ENCODE measurements at regions not wholly inside any gene's neighbourhood (a gene's known extent, or its start where the extent isn't known, plus 50 kb on each side); places are given as distances from the start of the nearest gene placed in this dataset.

DNA sequence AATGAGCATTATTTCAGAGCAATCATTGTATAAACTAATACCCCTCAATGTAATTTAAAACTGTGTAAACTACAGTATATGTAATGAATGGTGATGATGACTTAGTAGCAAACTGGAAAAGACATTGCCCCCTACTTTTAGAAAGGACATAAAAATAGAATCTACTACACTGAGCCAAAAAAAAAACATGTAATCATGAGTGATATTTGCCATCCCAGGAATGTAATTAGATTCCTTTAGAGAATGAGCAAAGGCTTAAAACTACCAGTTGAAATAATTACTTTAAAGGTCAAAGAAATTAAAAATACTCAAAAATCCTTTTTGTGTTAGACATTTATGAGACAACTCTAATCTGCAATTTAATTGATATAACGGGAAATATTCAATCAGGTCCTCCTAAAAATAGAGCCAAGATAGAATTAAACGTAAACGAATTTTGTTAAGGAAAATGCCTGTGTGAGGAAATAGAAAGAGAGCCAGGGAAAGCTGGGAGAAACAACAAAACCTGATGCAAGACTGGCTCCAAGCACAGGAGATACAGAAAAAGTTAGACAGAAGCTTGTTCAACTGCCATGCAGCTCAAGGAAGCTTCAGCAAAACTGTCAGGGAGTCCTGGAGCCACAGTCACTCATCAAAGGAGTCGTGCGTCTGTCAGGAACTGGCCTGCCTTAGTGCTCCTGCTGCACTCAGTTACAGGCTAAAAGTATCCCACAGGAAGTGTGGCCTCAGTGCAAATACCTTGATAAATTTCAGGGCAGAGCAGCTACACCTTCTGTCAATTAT, 655.7 kb upstream of the INTU start:
- peak overlapping the region; percentile 40 for H3K27ac ChIP-seq
- peak; percentile 36 for DNase-seq
- TF ChIP-seq EZH2 (IDR thresholded peaks at IDR 0.05; ENCODE audit: insufficient read depth, poor library complexity, severe bottlenecking) (no peak), EZH2phosphoT487 (IDR thresholded peaks at IDR 0.05; ENCODE audit: insufficient read depth, low read depth) (no peak)
- peak overlapping the region; percentile 36; the same call in 1 of the 2 replicates for H3K9ac ChIP-seq
- H3K4me1 ChIP-seq (ENCODE audit: insufficient read depth) = peaks cover 18% of the 10 kb centered on the region
- H3K4me2 ChIP-seq (ENCODE audit: unreplicated experiment) = peak overlapping the region; percentile 64
- H3K4me3 ChIP-seq = no peak overlapping the region
- no peaks in the 10 kb centered on the region for H3K79me2 ChIP-seq (ENCODE audit: insufficient read depth)
- in situ Hi-C loops (cut with MboI) = no loop called here
- H3K27me3 ChIP-seq (replicated peaks; ENCODE audit: insufficient read depth) = no peaks in the 10 kb centered on the region
- peak overlapping the region; percentile 91 for H2AFZ ChIP-seq
- peaks cover 11% of the 10 kb centered on the region; the same call in 1 of the 2 replicates for H3F3A ChIP-seq (ENCODE audit: insufficient read depth)
- 9 to 28% methylated on average over 5 of the region's 5 CpGs for WGBS, 2 experiments (ENCODE audit: low coverage in 1 of 2, low lambda C conversion rate in 2 of 2, missing lambda C conversion rate in 2 of 2)
- H4K20me1 ChIP-seq (ENCODE audit: insufficient read depth) = no peaks in the 10 kb centered on the region
- H3K9me2 ChIP-seq (ENCODE audit: insufficient read depth) = no peaks in the 10 kb centered on the region
- no peaks in the 10 kb centered on the region for H3K36me3 ChIP-seq (ENCODE audit: low read depth)
- no peaks in the 10 kb centered on the region for H3K9me3 ChIP-seq (ENCODE audit: low read depth)

DNA sequence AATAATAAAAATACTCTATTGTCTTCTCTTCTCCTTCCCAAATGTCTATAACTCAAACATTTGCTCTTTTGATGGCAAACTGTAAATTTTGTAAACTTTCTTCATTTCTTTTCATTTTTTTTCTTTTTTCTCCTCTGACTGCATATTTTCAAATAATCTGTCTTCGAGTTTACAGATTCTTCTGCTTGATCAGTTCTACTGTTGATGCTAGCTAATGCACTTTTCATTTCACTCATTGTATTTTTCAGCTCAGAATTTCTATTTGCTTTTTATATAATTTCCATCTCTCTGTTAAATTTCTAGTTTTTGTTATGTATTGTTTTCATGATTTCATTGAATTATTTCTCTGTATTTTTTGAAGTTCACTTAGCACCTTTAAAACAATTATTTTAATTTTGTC, 646.8 kb upstream of the INTU start:
- Histone ChIP-seq H3K9ac (no peak overlapping the region), H3F3A (ENCODE audit: insufficient read depth) (peaks cover 9% of the 10 kb centered on the region; the same call in 1 of the 2 replicates), H4K20me1 (ENCODE audit: insufficient read depth) (no peaks in the 10 kb centered on the region), H3K9me2 (ENCODE audit: insufficient read depth) (no peaks in the 10 kb centered on the region), H3K27ac (no peak overlapping the region), H3K36me3 (ENCODE audit: low read depth) (no peaks in the 10 kb centered on the region), H3K4me1 (ENCODE audit: insufficient read depth) (no peaks in the 10 kb centered on the region), H3K4me2 (ENCODE audit: unreplicated experiment) (no peak overlapping the region), H2AFZ (no peak overlapping the region), H3K4me3 (no peak overlapping the region), H3K9me3 (ENCODE audit: low read depth) (no peaks in the 10 kb centered on the region), H3K79me2 (ENCODE audit: insufficient read depth) (no peaks in the 10 kb centered on the region), H3K27me3 (replicated peaks; ENCODE audit: insufficient read depth) (no peaks in the 10 kb centered on the region)
- WGBS, 2 experiments (ENCODE audit: low coverage in 1 of 2, low lambda C conversion rate in 2 of 2, missing lambda C conversion rate in 2 of 2) = 90 to 95% methylated on average over 1 of the region's 1 CpG
- in situ Hi-C loops (cut with MboI) = no loop called here
- DNase-seq = no peak
- TF ChIP-seq EZH2 (IDR thresholded peaks at IDR 0.05; ENCODE audit: insufficient read depth, poor library complexity, severe bottlenecking) (no peak), EZH2phosphoT487 (IDR thresholded peaks at IDR 0.05; ENCODE audit: insufficient read depth, low read depth) (no peak)

DNA sequence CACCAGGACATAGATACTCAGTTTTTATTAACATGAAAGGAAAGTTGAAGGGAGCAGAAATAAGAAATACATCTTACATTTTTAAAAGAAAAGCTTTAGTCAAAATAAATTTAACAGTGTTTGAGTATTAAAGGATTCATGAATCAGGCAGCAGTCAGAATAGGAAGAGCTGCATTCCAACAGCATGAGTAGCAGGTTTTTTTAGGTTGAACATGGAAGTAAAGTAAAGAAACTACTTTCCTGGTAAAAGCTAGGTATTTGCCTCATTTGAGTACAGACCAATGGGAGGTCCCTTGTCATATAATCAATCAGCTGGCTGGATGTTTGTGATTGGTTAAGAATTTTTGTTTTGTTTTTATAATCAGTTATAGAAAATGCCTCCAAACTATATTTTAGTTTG, 645.9 kb upstream of the INTU start:
- no peaks in the 10 kb centered on the region for H3K27me3 ChIP-seq (replicated peaks; ENCODE audit: insufficient read depth)
- H3K9ac ChIP-seq = no peak overlapping the region
- no peak overlapping the region for H3K4me2 ChIP-seq (ENCODE audit: unreplicated experiment)
- TF ChIP-seq EZH2 (IDR thresholded peaks at IDR 0.05; ENCODE audit: insufficient read depth, poor library complexity, severe bottlenecking) (no peak), EZH2phosphoT487 (IDR thresholded peaks at IDR 0.05; ENCODE audit: insufficient read depth, low read depth) (no peak)
- peaks cover 9% of the 10 kb centered on the region; the same call in 1 of the 2 replicates for H3F3A ChIP-seq (ENCODE audit: insufficient read depth)
- no peaks in the 10 kb centered on the region for H3K79me2 ChIP-seq (ENCODE audit: insufficient read depth)
- H2AFZ ChIP-seq = 0 out of 2 replicates have a peak overlapping the region, but pooled peaks have one; percentile 34
- no peaks in the 10 kb centered on the region for H4K20me1 ChIP-seq (ENCODE audit: insufficient read depth)
- no peaks in the 10 kb centered on the region for H3K9me2 ChIP-seq (ENCODE audit: insufficient read depth)
- no peak overlapping the region for H3K4me3 ChIP-seq
- no peaks in the 10 kb centered on the region for H3K36me3 ChIP-seq (ENCODE audit: low read depth)
- H3K9me3 ChIP-seq (ENCODE audit: low read depth) = no peaks in the 10 kb centered on the region
- peak; percentile 58 for DNase-seq
- in situ Hi-C loops (cut with MboI) = no loop called here
- no peak overlapping the region for H3K27ac ChIP-seq
- H3K4me1 ChIP-seq (ENCODE audit: insufficient read depth) = no peaks in the 10 kb centered on the region

DNA sequence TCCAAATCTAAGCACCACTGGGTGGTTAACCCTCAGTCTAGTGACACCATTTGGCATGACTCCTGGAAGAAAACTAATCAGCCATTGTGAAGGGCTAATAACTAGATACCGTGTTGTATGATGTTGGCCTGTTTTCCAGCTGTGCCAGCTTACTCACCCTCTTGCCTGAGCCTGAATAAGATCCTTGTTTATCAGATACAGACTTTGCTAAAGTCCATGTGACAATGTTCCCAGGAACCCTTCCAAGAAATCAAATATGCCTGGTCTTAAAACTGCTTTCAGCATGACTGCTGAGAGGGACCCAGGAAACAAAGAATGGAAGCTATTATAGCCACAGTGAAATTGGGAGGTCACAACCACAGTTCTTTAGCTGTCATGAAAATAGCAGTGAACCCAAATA, 640.8 kb upstream of the INTU start:
- Histone ChIP-seq H3K4me2 (ENCODE audit: unreplicated experiment) (no peak overlapping the region), H3K9ac (no peak overlapping the region), H3K27ac (no peak overlapping the region), H3K4me1 (ENCODE audit: insufficient read depth) (no peaks in the 10 kb centered on the region), H3F3A (ENCODE audit: insufficient read depth) (peaks cover 1% of the 10 kb centered on the region; the same call in 1 of the 2 replicates), H2AFZ (peak overlapping the region; percentile 42; the same call in 1 of the 2 replicates), H3K9me3 (ENCODE audit: low read depth) (no peaks in the 10 kb centered on the region), H3K79me2 (ENCODE audit: insufficient read depth) (no peaks in the 10 kb centered on the region), H3K4me3 (no peak overlapping the region), H3K9me2 (ENCODE audit: insufficient read depth) (no peaks in the 10 kb centered on the region), H3K36me3 (ENCODE audit: low read depth) (no peaks in the 10 kb centered on the region), H3K27me3 (replicated peaks; ENCODE audit: insufficient read depth) (no peaks in the 10 kb centered on the region), H4K20me1 (ENCODE audit: insufficient read depth) (no peaks in the 10 kb centered on the region)
- peak; percentile 33 for DNase-seq
- in situ Hi-C loops (cut with MboI) = no loop called here
- TF ChIP-seq EZH2 (IDR thresholded peaks at IDR 0.05; ENCODE audit: insufficient read depth, poor library complexity, severe bottlenecking) = no peak
- TF ChIP-seq EZH2phosphoT487 (IDR thresholded peaks at IDR 0.05; ENCODE audit: insufficient read depth, low read depth) = no peak
- 6 to 21% methylated on average over 1 of the region's 1 CpG for WGBS, 2 experiments (ENCODE audit: low coverage in 1 of 2, low lambda C conversion rate in 2 of 2, missing lambda C conversion rate in 2 of 2)

Measured in GM23248 (cell line).